A549 (cell line): ENCODE measurements at regions not wholly inside any gene's neighbourhood (a gene's known extent, or its start where the extent isn't known, plus 50 kb on each side); places are given as distances from the start of the nearest gene placed in this dataset.

ENCODE experiments used
- CEBPB ChIP-seq, 2 experiments: fragments of >200 bp in 1 of 2; sonication (Bioruptor Twin) in 1 of 2; formaldehyde crosslinking in 1 of 2; IDR thresholded peaks; 2 replicates each; pipeline ENCODE4 v1.6.1; 2012 to 2016
- CHD2 ChIP-seq: fragments of 150-350 bp; IDR thresholded peaks from 2 replicates; pipeline ENCODE4 v1.6.1; 2014; ENCODE audit warnings: low read length; ENCODE audit not compliant: partially characterized antibody
- CHD4 ChIP-seq: fragments of 200-600 bp; sonication (generic); IDR thresholded peaks from 2 replicates; pipeline ENCODE4 v1.6.1; 2016; ENCODE audit warnings: antibody characterized with exemption, mild to moderate bottlenecking, borderline replicate concordance
- CTCF ChIP-seq: fragments of >200 bp; sonication (Bioruptor Twin); formaldehyde crosslinking; IDR thresholded peaks from 3 replicates; pipeline ENCODE4 v1.5.1; 2016
- ELK1 ChIP-seq: fragments of 150-350 bp; IDR thresholded peaks from 2 replicates; pipeline ENCODE4 v1.6.1; 2014; ENCODE audit warnings: low read depth, mild to moderate bottlenecking, low read length
- HOXB5 ChIP-seq: fragments of 250-450 bp; sonication (Bioruptor Pico); IDR thresholded peaks from 2 replicates; pipeline ENCODE4 v1.5.0; 2020; ENCODE audit warnings: mild to moderate bottlenecking, moderate library complexity
- JUNB ChIP-seq: fragments of >200 bp; sonication (Bioruptor Twin); formaldehyde crosslinking; IDR thresholded peaks from 2 replicates; pipeline ENCODE4 v1.6.1; 2016
- POLR2A ChIP-seq: IDR thresholded peaks from 2 replicates; pipeline ENCODE4 v1.6.1; 2012; ENCODE audit warnings: mild to moderate bottlenecking, low read length
- USF2 ChIP-seq: fragments of 450-650 bp; IDR thresholded peaks from 2 replicates; pipeline ENCODE4 v1.6.1; 2014; ENCODE audit warnings: antibody characterized with exemption

- TF ChIP-seq USF2: no peak
- TF ChIP-seq CHD4: no peak
- TF ChIP-seq HOXB5 (CRISPR knock-in tag): no peak
- no peak for TF ChIP-seq CTCF
- TF ChIP-seq CEBPB (IDR thresholded peaks at IDR 0.05): no peak
- TF ChIP-seq POLR2A: no peak
- TF ChIP-seq JUNB: no peak
- TF ChIP-seq CHD2: no peak
- no peak for TF ChIP-seq ELK1
Measured at GRCh38 chr4:147052361-147052760, 106.7 kb upstream of the TTC29 start.
